Esophagus muscularis mucosa (tissue), 3 donors: ENCODE measurements at regions not wholly inside any gene's neighbourhood (a gene's known extent, or its start where the extent isn't known, plus 50 kb on each side); places are given as distances from the start of the nearest gene placed in this dataset.

Experiments
- CTCF ChIP-seq, 3 experiments: fragments of 200-600 bp in 2 of 3; fragments of 450-650 bp in 1 of 3; sonication (generic) in 2 of 3; IDR thresholded peaks; one replicate each; pipeline ENCODE4 v1.5.1; 2017 to 2019; ENCODE audit warnings: antibody characterized with exemption in 3 of 3, mild to moderate bottlenecking in 2 of 3, moderate library complexity in 1 of 3
- POLR2A ChIP-seq: fragments of 450-650 bp; IDR thresholded peaks from one replicate; pipeline ENCODE4 v1.6.1; 2017; ENCODE audit warnings: antibody characterized with exemption, moderate library complexity, mild to moderate bottlenecking, low read depth
- POLR2AphosphoS5 ChIP-seq, 2 donors: sonication (generic); formaldehyde crosslinking; IDR thresholded peaks; one replicate each; pipeline ENCODE4 v1.6.1; 2017; ENCODE audit warnings: antibody characterized with exemption in 2 of 2

GRCh38 chr1:194602184-194602583 lies 1415.8 kb upstream of the B3GALT2 start:
- TF ChIP-seq POLR2A (no peak), POLR2AphosphoS5 (IDR thresholded peaks at IDR 0.05) (no peak), CTCF (IDR thresholded peaks at IDR 0.05) (no peak)
